H7 (cell line): ENCODE measurements at regions not wholly inside any gene's neighbourhood (a gene's known extent, or its start where the extent isn't known, plus 50 kb on each side); places are given as distances from the start of the nearest gene placed in this dataset.
A peak's percentile ranks its signal among the peaks of the same experiment; 100 is the strongest.

ENCODE experiments used
- DNase-seq: peaks from one replicate; pipeline ENCODE4 v3.0.0; 2012
- H3K27me3 ChIP-seq: 2 replicates; pipeline ENCODE4 v1.6.0; 2011; ENCODE audit warnings: mild to moderate bottlenecking, low read length; ENCODE audit not compliant: control insufficient read depth, insufficient read depth
- H3K36me3 ChIP-seq: replicated peaks from 2 replicates; pipeline ENCODE4 v1.5.1; 2011; ENCODE audit warnings: low read length; ENCODE audit not compliant: control insufficient read depth, insufficient read depth
- H3K4me3 ChIP-seq: 2 replicates; pipeline ENCODE4 v1.5.1; 2011; ENCODE audit warnings: low read depth, mild to moderate bottlenecking, control low read depth, low read length, moderate library complexity; ENCODE audit not compliant: insufficient read depth

- H3K36me3 ChIP-seq = no peaks in the 10 kb centered on the region
- peak; percentile 36 for DNase-seq
- no peak overlapping the region for H3K4me3 ChIP-seq
- H3K27me3 ChIP-seq = no peaks in the 10 kb centered on the region
Observed at GRCh38 chr10:4004144-4004543, 219.1 kb upstream of the KLF6 start.

- no peaks in the 10 kb centered on the region for H3K27me3 ChIP-seq
- no peak for DNase-seq
- H3K4me3 ChIP-seq = no peak overlapping the region
- no peaks in the 10 kb centered on the region for H3K36me3 ChIP-seq
Observed at GRCh38 chr10:4003348-4003973, 218.5 kb upstream of the KLF6 start.

- no peaks in the 10 kb centered on the region for H3K36me3 ChIP-seq
- no peak overlapping the region for H3K4me3 ChIP-seq
- H3K27me3 ChIP-seq = no peaks in the 10 kb centered on the region
- DNase-seq = no peak
Observed at GRCh38 chr10:4001811-4002210, 216.8 kb upstream of the KLF6 start.

GRCh38 chr10:3999642-4000041, 214.6 kb upstream of the KLF6 start:
- Histone ChIP-seq H3K27me3 (no peaks in the 10 kb centered on the region), H3K36me3 (no peaks in the 10 kb centered on the region), H3K4me3 (no peak overlapping the region)
- no peak for DNase-seq

GRCh38 chr10:3996697-3997096, 211.7 kb upstream of the KLF6 start:
- no peak overlapping the region for H3K4me3 ChIP-seq
- no peaks in the 10 kb centered on the region for H3K27me3 ChIP-seq
- no peaks in the 10 kb centered on the region for H3K36me3 ChIP-seq
- DNase-seq = no peak

- H3K27me3 ChIP-seq = no peaks in the 10 kb centered on the region
Observed at GRCh38 chr10:3995302-3996210, 210.5 kb upstream of the KLF6 start.

GRCh38 chr10:3992382-3993178, 207.6 kb upstream of the KLF6 start:
- no peaks in the 10 kb centered on the region for H3K36me3 ChIP-seq
- DNase-seq = no peak
- H3K4me3 ChIP-seq = no peak overlapping the region
- H3K27me3 ChIP-seq = no peaks in the 10 kb centered on the region

More at GRCh38 chr10:3995302-3996210, 210.5 kb upstream of the KLF6 start:
- Histone ChIP-seq H3K4me3 (no peak overlapping the region), H3K36me3 (no peaks in the 10 kb centered on the region)
- DNase-seq = no peak

- H3K27me3 ChIP-seq = no peaks in the 10 kb centered on the region
- no peaks in the 10 kb centered on the region for H3K36me3 ChIP-seq
- DNase-seq = no peak
- H3K4me3 ChIP-seq = no peak overlapping the region
Observed at GRCh38 chr10:3990307-3990706, 205.3 kb upstream of the KLF6 start.

GRCh38 chr10:3987143-3987974, 202.3 kb upstream of the KLF6 start:
- no peak overlapping the region for H3K4me3 ChIP-seq
- DNase-seq = no peak
- no peaks in the 10 kb centered on the region for H3K36me3 ChIP-seq
- no peaks in the 10 kb centered on the region for H3K27me3 ChIP-seq

GRCh38 chr10:3986493-3987142, 201.6 kb upstream of the KLF6 start:
- no peak overlapping the region for H3K4me3 ChIP-seq
- no peaks in the 10 kb centered on the region for H3K27me3 ChIP-seq
- DNase-seq = no peak
- no peaks in the 10 kb centered on the region for H3K36me3 ChIP-seq

GRCh38 chr10:3982746-3983442, 197.9 kb upstream of the KLF6 start:
- H3K36me3 ChIP-seq = no peaks in the 10 kb centered on the region
- H3K4me3 ChIP-seq = no peak overlapping the region
- no peaks in the 10 kb centered on the region for H3K27me3 ChIP-seq
- no peak for DNase-seq

- no peaks in the 10 kb centered on the region for H3K27me3 ChIP-seq
- H3K36me3 ChIP-seq = no peaks in the 10 kb centered on the region
Observed at GRCh38 chr10:3981300-3981699, 196.3 kb upstream of the KLF6 start.

GRCh38 chr10:3980660-3981059, 195.7 kb upstream of the KLF6 start:
- DNase-seq = no peak
- H3K27me3 ChIP-seq = no peaks in the 10 kb centered on the region
- no peak overlapping the region for H3K4me3 ChIP-seq
- no peaks in the 10 kb centered on the region for H3K36me3 ChIP-seq

More at GRCh38 chr10:3981300-3981699, 196.3 kb upstream of the KLF6 start:
- no peak overlapping the region for H3K4me3 ChIP-seq
- DNase-seq = no peak
